GM23338 (cell line): ENCODE measurements at regions not wholly inside any gene's neighbourhood (a gene's known extent, or its start where the extent isn't known, plus 50 kb on each side); places are given as distances from the start of the nearest gene placed in this dataset.
A peak's percentile ranks its signal among the peaks of the same experiment; 100 is the strongest.

ENCODE experiments used
- ATAC-seq: fragments of 200-7000 bp; cut with Tn5 transposase; 3 replicates; pipeline ENCODE4 v1.9.1; 2020
- DNase-seq: peaks from one replicate; pipeline ENCODE4 v3.0.0-alpha.2; 2015; ENCODE audit warnings: low spot score
- H2AFZ ChIP-seq: fragments of 200-600 bp; sonication (generic); 2 replicates; pipeline ENCODE4 v1.8.0; 2016; ENCODE audit warnings: antibody characterized with exemption, mild to moderate bottlenecking, moderate library complexity
- H3F3A ChIP-seq: fragments of 200-600 bp; sonication (generic); replicated peaks from 2 replicates; pipeline ENCODE4 v1.8.0; 2017; ENCODE audit warnings: antibody characterized with exemption, mixed run types, low read depth
- H3K27ac ChIP-seq: fragments of 200-600 bp; sonication (generic); 2 replicates; pipeline ENCODE4 v1.6.1; 2016; ENCODE audit warnings: low read depth
- H3K27me3 ChIP-seq: fragments of 200-600 bp; sonication (generic); 2 replicates; pipeline ENCODE4 v1.8.0; 2016; ENCODE audit warnings: mild to moderate bottlenecking, mixed run types, moderate library complexity; ENCODE audit not compliant: insufficient read depth
- H3K36me3 ChIP-seq: fragments of 200-600 bp; sonication (generic); 2 replicates; pipeline ENCODE4 v1.8.0; 2016; ENCODE audit warnings: mild to moderate bottlenecking; ENCODE audit not compliant: insufficient read depth
- H3K4me1 ChIP-seq: fragments of 200-600 bp; sonication (generic); 2 replicates; pipeline ENCODE4 v1.8.0; 2016; ENCODE audit warnings: mild to moderate bottlenecking, moderate library complexity; ENCODE audit not compliant: insufficient read depth
- H3K4me2 ChIP-seq: fragments of 200-600 bp; sonication (generic); 2 replicates; pipeline ENCODE4 v1.7.1; 2017; ENCODE audit warnings: mixed run types
- H3K4me3 ChIP-seq: fragments of 200-600 bp; sonication (generic); 2 replicates; pipeline ENCODE4 v1.6.1; 2016; ENCODE audit warnings: mixed run types
- H3K79me2 ChIP-seq: fragments of 200-600 bp; sonication (generic); replicated peaks from 2 replicates; pipeline ENCODE4 v1.8.0; 2017; ENCODE audit warnings: mild to moderate bottlenecking; ENCODE audit not compliant: insufficient read depth
- H3K9me2 ChIP-seq: fragments of 200-600 bp; sonication (generic); 2 replicates; pipeline ENCODE4 v1.8.0; 2017; ENCODE audit not compliant: insufficient read depth
- H4K20me1 ChIP-seq: fragments of 200-600 bp; sonication (generic); replicated peaks from 2 replicates; pipeline ENCODE4 v1.8.0; 2017; ENCODE audit warnings: mild to moderate bottlenecking; ENCODE audit not compliant: insufficient read depth
- H3K27ac Mint-ChIP-seq: 2 replicates; pipeline ENCODE4 v1.8.0; 2020; ENCODE audit warnings: inconsistent platforms, mild to moderate bottlenecking, moderate library complexity, mixed read lengths
- H3K27me3 Mint-ChIP-seq: 3 replicates; pipeline ENCODE4 v1.8.0; 2022; ENCODE audit warnings: low read depth, mild to moderate bottlenecking, moderate library complexity, mixed read lengths, inconsistent platforms; ENCODE audit not compliant: insufficient read depth, poor library complexity
- H3K36me3 Mint-ChIP-seq: 3 replicates; pipeline ENCODE4 v1.8.0; 2021; ENCODE audit warnings: low read depth, mild to moderate bottlenecking, inconsistent platforms, moderate library complexity, mixed read lengths
- H3K4me1 Mint-ChIP-seq: 3 replicates; pipeline ENCODE4 v1.8.0; 2020; ENCODE audit warnings: mild to moderate bottlenecking, inconsistent platforms, mixed read lengths
- H3K4me3 Mint-ChIP-seq: 3 replicates; pipeline ENCODE4 v1.8.0; 2021; ENCODE audit warnings: moderate library complexity, mild to moderate bottlenecking, inconsistent platforms, mixed read lengths
- H3K9me3 Mint-ChIP-seq: 3 replicates; pipeline ENCODE4 v1.8.0; 2020; ENCODE audit warnings: moderate library complexity, mild to moderate bottlenecking, inconsistent platforms, mixed read lengths
- CREB1 ChIP-seq: fragments of 250-450 bp; sonication (Bioruptor Pico); IDR thresholded peaks from 2 replicates; pipeline ENCODE4 v1.5.0; 2020; ENCODE audit warnings: low read depth, mild to moderate bottlenecking, moderate library complexity
- ETS1 ChIP-seq: IDR thresholded peaks from 2 replicates; pipeline ENCODE4 v1.6.1; 2016; ENCODE audit warnings: antibody characterized with exemption
- EZH2 ChIP-seq: fragments of 200-600 bp; sonication (generic); IDR thresholded peaks from one replicate; pipeline ENCODE4 v1.8.0; 2017; ENCODE audit warnings: antibody characterized with exemption, mild to moderate bottlenecking, low read depth; ENCODE audit not compliant: unreplicated experiment
- EZH2phosphoT487 ChIP-seq: fragments of 200-600 bp; sonication (generic); IDR thresholded peaks from one replicate; pipeline ENCODE4 v1.8.1; 2018; ENCODE audit warnings: antibody characterized with exemption; ENCODE audit not compliant: unreplicated experiment
- JUNB ChIP-seq: IDR thresholded peaks from one replicate; pipeline ENCODE4 v1.6.1; 2016; ENCODE audit warnings: antibody characterized with exemption; ENCODE audit not compliant: unreplicated experiment
- NANOG ChIP-seq: IDR thresholded peaks from 2 replicates; pipeline ENCODE4 v1.6.1; 2016; ENCODE audit warnings: antibody characterized with exemption, borderline replicate concordance
- POLR2AphosphoS5 ChIP-seq: IDR thresholded peaks from 2 replicates; pipeline ENCODE4 v1.6.1; 2016; ENCODE audit warnings: antibody characterized with exemption, low read depth
- STAT1 ChIP-seq: IDR thresholded peaks from one replicate; pipeline ENCODE4 v1.6.1; 2016; ENCODE audit warnings: antibody characterized with exemption; ENCODE audit not compliant: unreplicated experiment
- ZNF114 ChIP-seq: fragments of 250-450 bp; sonication (Bioruptor Pico); IDR thresholded peaks from 2 replicates; pipeline ENCODE4 v1.5.0; 2020; ENCODE audit warnings: mild to moderate bottlenecking, moderate library complexity
- ZNF331 ChIP-seq: fragments of 250-450 bp; sonication (Bioruptor Pico); IDR thresholded peaks from 2 replicates; pipeline ENCODE4 v1.5.0; 2020; ENCODE audit warnings: low read depth, mild to moderate bottlenecking, moderate library complexity
- ZNF462 ChIP-seq: fragments of 250-450 bp; sonication (Bioruptor Pico); IDR thresholded peaks from 2 replicates; pipeline ENCODE4 v1.5.0; 2020; ENCODE audit warnings: mild to moderate bottlenecking, moderate library complexity
- TF ChIP-seq, protein P1 (sequence below), 2 experiments: fragments of 200-600 bp in 1 of 2; sonication (generic) in 1 of 2; conservative IDR thresholded peaks; 2 replicates each; pipeline versions ENCODE4 v1.5.1 to v1.6.1; 2016 to 2017; ENCODE audit warnings: antibody characterized with exemption in 2 of 2, low read depth in 2 of 2, mild to moderate bottlenecking in 2 of 2, moderate library complexity in 1 of 2
- TF ChIP-seq, protein P2 (sequence below): IDR thresholded peaks from one replicate; pipeline ENCODE4 v1.6.1; 2018; ENCODE audit warnings: antibody characterized with exemption; ENCODE audit not compliant: unreplicated experiment

GRCh38 chr13:99677116-99677951, 176.1 kb downstream of the TM9SF2 start:
- H3K4me3 Mint-ChIP-seq: no peak overlapping the region
- peaks cover 43% of the 10 kb centered on the region for H3K4me1 Mint-ChIP-seq
- H3K27ac Mint-ChIP-seq: peak overlapping the region; percentile 23; the same call in 1 of the 2 replicates
- H2AFZ ChIP-seq: no peak overlapping the region
- peaks cover 31% of the 10 kb centered on the region for H3K4me1 ChIP-seq
- no peak overlapping the region for H3K27ac ChIP-seq
- H3F3A ChIP-seq: no peaks in the 10 kb centered on the region
- no peak overlapping the region for H3K4me3 ChIP-seq
- no peaks in the 10 kb centered on the region for H3K79me2 ChIP-seq
- DNase-seq (no peak), ATAC-seq (no peak)
- no peaks in the 10 kb centered on the region; the same call in 2 of the 3 replicates for H3K9me3 Mint-ChIP-seq
- H3K27me3 Mint-ChIP-seq: peaks cover 7% of the 10 kb centered on the region
- no peaks in the 10 kb centered on the region for H3K9me2 ChIP-seq
- H3K27me3 ChIP-seq: no peaks in the 10 kb centered on the region
- no peaks in the 10 kb centered on the region for H4K20me1 ChIP-seq
- TF ChIP-seq ETS1: no peak
- no peak for TF ChIP-seq STAT1
- TF ChIP-seq, protein P1, sequence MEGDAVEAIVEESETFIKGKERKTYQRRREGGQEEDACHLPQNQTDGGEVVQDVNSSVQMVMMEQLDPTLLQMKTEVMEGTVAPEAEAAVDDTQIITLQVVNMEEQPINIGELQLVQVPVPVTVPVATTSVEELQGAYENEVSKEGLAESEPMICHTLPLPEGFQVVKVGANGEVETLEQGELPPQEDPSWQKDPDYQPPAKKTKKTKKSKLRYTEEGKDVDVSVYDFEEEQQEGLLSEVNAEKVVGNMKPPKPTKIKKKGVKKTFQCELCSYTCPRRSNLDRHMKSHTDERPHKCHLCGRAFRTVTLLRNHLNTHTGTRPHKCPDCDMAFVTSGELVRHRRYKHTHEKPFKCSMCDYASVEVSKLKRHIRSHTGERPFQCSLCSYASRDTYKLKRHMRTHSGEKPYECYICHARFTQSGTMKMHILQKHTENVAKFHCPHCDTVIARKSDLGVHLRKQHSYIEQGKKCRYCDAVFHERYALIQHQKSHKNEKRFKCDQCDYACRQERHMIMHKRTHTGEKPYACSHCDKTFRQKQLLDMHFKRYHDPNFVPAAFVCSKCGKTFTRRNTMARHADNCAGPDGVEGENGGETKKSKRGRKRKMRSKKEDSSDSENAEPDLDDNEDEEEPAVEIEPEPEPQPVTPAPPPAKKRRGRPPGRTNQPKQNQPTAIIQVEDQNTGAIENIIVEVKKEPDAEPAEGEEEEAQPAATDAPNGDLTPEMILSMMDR (conservative IDR thresholded peaks at IDR 0.05; ENCODE audit: low read depth in 2 of 2): no peak
- TF ChIP-seq JUNB: no peak
- no peak for TF ChIP-seq POLR2AphosphoS5
- no peak for TF ChIP-seq EZH2phosphoT487
- no peak for TF ChIP-seq EZH2
- TF ChIP-seq NANOG: no peak
- TF ChIP-seq, protein P2, sequence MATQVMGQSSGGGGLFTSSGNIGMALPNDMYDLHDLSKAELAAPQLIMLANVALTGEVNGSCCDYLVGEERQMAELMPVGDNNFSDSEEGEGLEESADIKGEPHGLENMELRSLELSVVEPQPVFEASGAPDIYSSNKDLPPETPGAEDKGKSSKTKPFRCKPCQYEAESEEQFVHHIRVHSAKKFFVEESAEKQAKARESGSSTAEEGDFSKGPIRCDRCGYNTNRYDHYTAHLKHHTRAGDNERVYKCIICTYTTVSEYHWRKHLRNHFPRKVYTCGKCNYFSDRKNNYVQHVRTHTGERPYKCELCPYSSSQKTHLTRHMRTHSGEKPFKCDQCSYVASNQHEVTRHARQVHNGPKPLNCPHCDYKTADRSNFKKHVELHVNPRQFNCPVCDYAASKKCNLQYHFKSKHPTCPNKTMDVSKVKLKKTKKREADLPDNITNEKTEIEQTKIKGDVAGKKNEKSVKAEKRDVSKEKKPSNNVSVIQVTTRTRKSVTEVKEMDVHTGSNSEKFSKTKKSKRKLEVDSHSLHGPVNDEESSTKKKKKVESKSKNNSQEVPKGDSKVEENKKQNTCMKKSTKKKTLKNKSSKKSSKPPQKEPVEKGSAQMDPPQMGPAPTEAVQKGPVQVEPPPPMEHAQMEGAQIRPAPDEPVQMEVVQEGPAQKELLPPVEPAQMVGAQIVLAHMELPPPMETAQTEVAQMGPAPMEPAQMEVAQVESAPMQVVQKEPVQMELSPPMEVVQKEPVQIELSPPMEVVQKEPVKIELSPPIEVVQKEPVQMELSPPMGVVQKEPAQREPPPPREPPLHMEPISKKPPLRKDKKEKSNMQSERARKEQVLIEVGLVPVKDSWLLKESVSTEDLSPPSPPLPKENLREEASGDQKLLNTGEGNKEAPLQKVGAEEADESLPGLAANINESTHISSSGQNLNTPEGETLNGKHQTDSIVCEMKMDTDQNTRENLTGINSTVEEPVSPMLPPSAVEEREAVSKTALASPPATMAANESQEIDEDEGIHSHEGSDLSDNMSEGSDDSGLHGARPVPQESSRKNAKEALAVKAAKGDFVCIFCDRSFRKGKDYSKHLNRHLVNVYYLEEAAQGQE: no peak
- no peak for TF ChIP-seq CREB1 (CRISPR knock-in tag)
- no peak for TF ChIP-seq ZNF462
- TF ChIP-seq ZNF331 (CRISPR knock-in tag): no peak
- no peak for TF ChIP-seq ZNF114 (CRISPR knock-in tag)
- H3K36me3 Mint-ChIP-seq: no peaks in the 10 kb centered on the region
- H3K36me3 ChIP-seq: no peaks in the 10 kb centered on the region
- H3K4me2 ChIP-seq: no peak overlapping the region
